ENCODE measurements at regions not wholly inside any gene's neighbourhood (a gene's known extent, or its start where the extent isn't known, plus 50 kb on each side); places are given as distances from the start of the nearest gene placed in this dataset.

GRCh38 chr3:178392511-178392926 is 143.7 kb upstream of the KCNMB2 start:
- no peak for TF ChIP-seq POLR2A (IDR thresholded peaks at IDR 0.05)
- no peak for TF ChIP-seq EP300 (IDR thresholded peaks at IDR 0.05)
